GM12873 (cell line): ENCODE measurements at regions not wholly inside any gene's neighbourhood (a gene's known extent, or its start where the extent isn't known, plus 50 kb on each side); places are given as distances from the start of the nearest gene placed in this dataset.

Source experiments
- TF ChIP-seq, protein P1 (sequence below): IDR thresholded peaks from 2 replicates; pipeline ENCODE4 v1.5.1; 2012; ENCODE audit warnings: low read depth, mild to moderate bottlenecking, moderate library complexity, low read length, control low read depth; ENCODE audit not compliant: insufficient read depth; ENCODE audit errors: missing control alignments

DNA sequence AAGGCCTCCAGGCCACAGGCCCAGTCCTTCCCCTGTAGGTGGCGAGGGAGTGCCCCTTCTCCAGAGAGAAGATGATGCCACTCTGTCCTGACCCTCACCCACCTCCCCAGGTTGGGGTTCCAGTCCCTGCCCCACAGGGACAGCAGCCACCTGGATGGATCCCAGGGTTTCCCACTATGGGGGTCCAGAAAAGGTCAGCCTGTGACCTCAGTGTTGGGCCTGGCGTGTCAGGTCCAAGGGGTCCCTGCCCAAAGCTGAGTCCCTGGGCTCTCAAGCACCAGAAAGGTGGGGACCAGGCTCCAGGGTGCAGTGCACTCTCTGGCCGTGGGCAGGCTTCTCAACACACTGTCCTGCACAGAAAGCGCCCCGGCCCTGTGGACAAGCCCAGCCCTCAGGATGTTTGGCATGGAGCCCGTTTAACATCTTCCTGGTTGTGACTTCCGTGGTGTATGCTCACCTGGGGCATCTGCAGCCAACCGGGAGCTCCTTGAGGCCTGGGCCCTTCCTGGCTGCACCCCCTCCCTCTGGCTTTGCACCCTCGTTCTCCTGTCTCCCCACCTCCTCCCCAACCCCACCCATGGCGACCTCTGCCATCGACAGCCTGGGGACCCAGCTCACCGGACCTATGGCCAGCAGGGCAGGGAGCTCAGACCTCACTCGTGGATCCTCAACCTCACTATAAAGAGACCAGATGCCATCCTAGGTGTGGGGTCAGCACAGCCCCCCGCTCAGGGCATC, 58.3 kb upstream of the PPP2R2D start:
- TF ChIP-seq, protein P1, sequence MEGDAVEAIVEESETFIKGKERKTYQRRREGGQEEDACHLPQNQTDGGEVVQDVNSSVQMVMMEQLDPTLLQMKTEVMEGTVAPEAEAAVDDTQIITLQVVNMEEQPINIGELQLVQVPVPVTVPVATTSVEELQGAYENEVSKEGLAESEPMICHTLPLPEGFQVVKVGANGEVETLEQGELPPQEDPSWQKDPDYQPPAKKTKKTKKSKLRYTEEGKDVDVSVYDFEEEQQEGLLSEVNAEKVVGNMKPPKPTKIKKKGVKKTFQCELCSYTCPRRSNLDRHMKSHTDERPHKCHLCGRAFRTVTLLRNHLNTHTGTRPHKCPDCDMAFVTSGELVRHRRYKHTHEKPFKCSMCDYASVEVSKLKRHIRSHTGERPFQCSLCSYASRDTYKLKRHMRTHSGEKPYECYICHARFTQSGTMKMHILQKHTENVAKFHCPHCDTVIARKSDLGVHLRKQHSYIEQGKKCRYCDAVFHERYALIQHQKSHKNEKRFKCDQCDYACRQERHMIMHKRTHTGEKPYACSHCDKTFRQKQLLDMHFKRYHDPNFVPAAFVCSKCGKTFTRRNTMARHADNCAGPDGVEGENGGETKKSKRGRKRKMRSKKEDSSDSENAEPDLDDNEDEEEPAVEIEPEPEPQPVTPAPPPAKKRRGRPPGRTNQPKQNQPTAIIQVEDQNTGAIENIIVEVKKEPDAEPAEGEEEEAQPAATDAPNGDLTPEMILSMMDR: no peak

- TF ChIP-seq, protein P1: no peak
Measured at GRCh38 chr10:131843089-131843595, 57.7 kb upstream of the PPP2R2D start.

GRCh38 chr10:131843881-131844284, 56.9 kb upstream of the PPP2R2D start:
- TF ChIP-seq, protein P1: no peak

DNA sequence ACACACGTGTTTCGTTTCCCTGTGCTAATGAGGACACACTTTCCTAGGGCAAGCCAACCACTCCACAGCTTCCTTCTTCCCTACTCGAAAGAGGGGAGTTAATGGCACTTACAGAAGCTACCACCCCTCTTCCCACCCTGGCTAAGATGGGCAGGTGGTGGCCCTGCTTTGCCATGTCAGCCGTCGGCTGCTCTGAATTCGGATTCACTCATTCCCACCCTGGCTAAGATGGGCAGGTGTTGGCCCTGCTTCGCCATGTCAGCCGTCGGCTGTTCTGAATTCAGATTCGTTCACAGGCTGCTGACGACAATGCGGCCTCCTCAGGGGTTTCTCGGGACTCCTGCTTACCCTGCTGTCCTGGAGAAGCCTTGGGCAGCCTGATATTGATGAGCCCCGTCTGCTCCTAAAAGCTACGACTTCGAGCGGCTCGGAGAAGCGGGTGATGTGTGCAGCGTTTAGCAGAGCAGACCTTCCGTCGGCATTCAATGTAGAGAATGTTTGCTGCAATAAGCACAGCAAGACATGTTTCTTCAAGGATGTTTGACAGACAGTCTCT, 56.2 kb upstream of the PPP2R2D start:
- TF ChIP-seq, protein P1: no peak

DNA sequence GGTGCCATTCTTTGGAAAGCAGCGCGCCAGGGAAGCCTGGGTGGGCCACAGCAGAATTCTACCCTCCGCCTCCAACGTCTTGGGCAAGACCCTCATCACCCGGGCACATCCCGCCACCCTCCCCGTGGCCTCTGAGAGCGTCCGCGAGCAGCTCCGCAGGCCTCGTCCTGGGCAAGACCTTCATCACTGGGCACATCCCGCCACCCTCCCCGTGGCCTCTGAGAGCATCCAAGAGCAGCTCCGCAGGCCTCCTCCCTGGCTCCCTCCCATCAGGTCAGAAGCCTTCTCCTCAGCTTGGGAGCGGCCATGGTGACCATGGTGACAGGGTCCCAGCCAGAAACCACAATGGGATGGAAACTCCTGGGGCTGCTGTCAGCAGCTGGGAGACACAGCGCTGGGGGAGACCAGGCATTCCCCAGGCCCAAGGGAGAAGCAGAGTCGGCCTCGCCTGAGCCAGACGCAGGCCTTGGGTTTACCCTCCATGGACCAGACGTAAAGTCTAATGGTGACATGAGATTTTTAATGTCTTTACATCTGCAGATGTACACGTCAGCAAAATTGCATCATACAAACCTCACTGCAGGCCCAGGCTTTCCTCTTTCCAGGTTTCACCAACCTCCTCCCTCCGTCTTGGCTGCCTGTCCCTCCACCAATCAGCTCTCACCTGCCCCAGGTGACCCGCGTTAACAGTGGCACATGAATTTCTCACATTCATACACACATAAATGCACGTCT, 55.1 kb upstream of the PPP2R2D start:
- TF ChIP-seq, protein P1: no peak

DNA sequence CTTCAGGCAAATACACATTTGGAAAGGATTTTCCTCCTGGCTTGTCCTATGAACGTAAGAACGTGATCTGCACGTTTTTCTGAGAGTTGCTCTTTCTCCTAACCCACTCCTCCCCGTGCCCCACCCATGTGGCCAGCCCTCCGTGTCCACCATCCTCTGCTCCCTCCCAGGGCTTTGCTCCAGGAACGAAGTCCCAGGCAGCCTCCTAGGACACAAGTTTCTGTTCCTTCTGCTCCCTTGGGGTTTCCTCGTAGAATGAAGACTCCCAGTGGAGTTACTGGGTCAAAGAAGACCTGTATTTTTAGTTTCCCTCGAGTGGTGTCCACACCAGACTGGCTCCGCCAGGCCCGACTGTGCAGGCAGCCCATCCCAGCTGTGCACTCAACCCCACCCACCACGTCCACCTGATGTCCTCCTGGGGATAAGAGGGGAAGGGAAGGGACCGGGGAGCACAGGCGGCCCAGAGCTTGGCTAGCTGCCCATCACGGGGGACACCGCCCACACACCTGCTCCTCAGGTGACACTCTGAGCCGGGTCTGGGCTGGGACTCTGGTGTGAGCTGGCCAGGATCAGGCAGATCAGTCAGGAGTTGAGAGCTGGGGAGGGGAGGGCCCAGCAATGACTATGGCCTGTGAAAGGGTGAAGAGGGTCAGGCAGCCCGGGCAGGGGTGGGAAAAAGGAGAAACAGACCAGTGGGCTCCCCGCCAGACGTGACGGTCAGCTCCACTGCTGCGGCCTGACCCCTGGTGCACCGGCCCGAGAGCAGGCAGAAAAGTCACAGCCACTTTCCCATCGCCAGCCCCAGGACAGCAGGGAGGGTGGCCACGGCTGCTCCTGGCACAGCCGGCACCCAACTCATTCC, 54.3 kb upstream of the PPP2R2D start:
- TF ChIP-seq, protein P1: no peak
